Neural cell (in vitro differentiated cells): ENCODE measurements at regions not wholly inside any gene's neighbourhood (a gene's known extent, or its start where the extent isn't known, plus 50 kb on each side); places are given as distances from the start of the nearest gene placed in this dataset.

ENCODE experiments used
- H2AFZ ChIP-seq: fragments of 200-600, 300-800 bp; sonication (generic), shearing (Covaris generic); 2 replicates; pipeline ENCODE4 v1.6.0; 2014; ENCODE audit warnings: low read depth, mild to moderate bottlenecking, antibody characterized with exemption, low read length, moderate library complexity
- H3F3A ChIP-seq: fragments of 200-600 bp; shearing (Covaris generic); 2 replicates; pipeline ENCODE4 v1.6.1; 2016; ENCODE audit warnings: mild to moderate bottlenecking, moderate library complexity, mixed read lengths, antibody characterized with exemption, low read length; ENCODE audit not compliant: insufficient read depth, poor library complexity, severe bottlenecking
- H3K27ac ChIP-seq: fragments of 200-600, 300-800 bp; sonication (generic), shearing (Covaris generic); 2 replicates; pipeline ENCODE4 v1.5.1; 2014; ENCODE audit warnings: mild to moderate bottlenecking, low read length, moderate library complexity
- H3K27me3 ChIP-seq: fragments of 300-800, 200-600 bp; sonication (generic), shearing (Covaris generic); 2 replicates; pipeline ENCODE4 v1.6.0; 2014; ENCODE audit warnings: mild to moderate bottlenecking, low read depth, low read length, moderate library complexity; ENCODE audit not compliant: insufficient read depth
- H3K36me3 ChIP-seq: fragments of 300-800, 200-600 bp; sonication (generic), shearing (Covaris generic); 2 replicates; pipeline ENCODE4 v1.5.1; 2014; ENCODE audit warnings: mild to moderate bottlenecking, antibody characterized with exemption, low read length, moderate library complexity; ENCODE audit not compliant: insufficient read depth
- H3K4me2 ChIP-seq: fragments of 300-800, 200-600 bp; sonication (generic), shearing (Covaris generic); 2 replicates; pipeline ENCODE4 v1.6.0; 2014; ENCODE audit warnings: mild to moderate bottlenecking, low read length
- H3K4me3 ChIP-seq: fragments of 300-800, 200-600 bp; sonication (generic), shearing (Covaris generic); 2 replicates; pipeline ENCODE4 v1.5.1; 2014; ENCODE audit warnings: mild to moderate bottlenecking, low read length, moderate library complexity
- H3K79me2 ChIP-seq: fragments of 200-600 bp; shearing (Covaris generic); replicated peaks from 2 replicates; pipeline ENCODE4 v1.6.0; 2014; ENCODE audit warnings: mild to moderate bottlenecking, low read length, moderate library complexity; ENCODE audit not compliant: insufficient read depth
- H3K9ac ChIP-seq: fragments of 300-800, 200-600 bp; sonication (generic), shearing (Covaris generic); 2 replicates; pipeline ENCODE4 v1.6.1; 2016; ENCODE audit warnings: mild to moderate bottlenecking, low read length, mixed read lengths
- H3K9me2 ChIP-seq: fragments of 200-600 bp; shearing (Covaris generic); 2 replicates; pipeline ENCODE4 v1.6.1; 2016; ENCODE audit warnings: mild to moderate bottlenecking, low read length, mixed read lengths; ENCODE audit not compliant: insufficient read depth
- H3K9me3 ChIP-seq: fragments of 200-600, 300-800 bp; sonication (generic), shearing (Covaris generic); 2 replicates; pipeline ENCODE4 v1.6.1; 2016; ENCODE audit warnings: mild to moderate bottlenecking, mixed run types, low read length, moderate library complexity, mixed read lengths
- H4K20me1 ChIP-seq: fragments of 200-600 bp; shearing (Covaris generic); 2 replicates; pipeline ENCODE4 v1.6.1; 2016; ENCODE audit warnings: mild to moderate bottlenecking, mixed run types; ENCODE audit not compliant: insufficient read depth
- EP300 ChIP-seq: fragments of 450-650 bp; conservative IDR thresholded peaks from 2 replicates; pipeline ENCODE4 v1.6.1; 2014; ENCODE audit warnings: antibody characterized with exemption, mild to moderate bottlenecking, moderate library complexity; ENCODE audit not compliant: poor library complexity, severe bottlenecking
- EZH2 ChIP-seq: fragments of 200-600, 300-800 bp; shearing (Covaris generic), sonication (generic); IDR thresholded peaks from 2 replicates; pipeline ENCODE4 v1.6.1; 2014; ENCODE audit warnings: antibody characterized with exemption, low read length, borderline replicate concordance, mild to moderate bottlenecking; ENCODE audit not compliant: insufficient read depth, poor library complexity, severe bottlenecking
- MXI1 ChIP-seq: fragments of 450-650 bp; conservative IDR thresholded peaks from 2 replicates; pipeline ENCODE4 v1.6.1; 2014; ENCODE audit warnings: antibody characterized with exemption, mild to moderate bottlenecking; ENCODE audit not compliant: poor library complexity, severe bottlenecking
- POLR2AphosphoS5 ChIP-seq: IDR thresholded peaks from 2 replicates; pipeline ENCODE4 v1.6.1; 2012
- RAD21 ChIP-seq: fragments of 450-650 bp; conservative IDR thresholded peaks from 2 replicates; pipeline ENCODE4 v1.6.1; 2014; ENCODE audit warnings: antibody characterized with exemption, mild to moderate bottlenecking, moderate library complexity
- SMC3 ChIP-seq: fragments of 450-650 bp; conservative IDR thresholded peaks from 2 replicates; pipeline ENCODE4 v1.6.1; 2014; ENCODE audit warnings: antibody characterized with exemption, mild to moderate bottlenecking, moderate library complexity; ENCODE audit not compliant: poor library complexity
- TAF1 ChIP-seq: IDR thresholded peaks from 2 replicates; pipeline ENCODE4 v1.6.1; 2012; ENCODE audit warnings: low read depth
- TF ChIP-seq, protein P1 (sequence below): fragments of 450-650 bp; IDR thresholded peaks from 2 replicates; pipeline ENCODE4 v1.5.1; 2014; ENCODE audit warnings: antibody characterized with exemption, mild to moderate bottlenecking, moderate library complexity; ENCODE audit not compliant: poor library complexity, severe bottlenecking
- TF ChIP-seq, protein P2 (sequence below): IDR thresholded peaks from 2 replicates; pipeline ENCODE4 v1.6.1; 2012; ENCODE audit warnings: borderline replicate concordance

DNA sequence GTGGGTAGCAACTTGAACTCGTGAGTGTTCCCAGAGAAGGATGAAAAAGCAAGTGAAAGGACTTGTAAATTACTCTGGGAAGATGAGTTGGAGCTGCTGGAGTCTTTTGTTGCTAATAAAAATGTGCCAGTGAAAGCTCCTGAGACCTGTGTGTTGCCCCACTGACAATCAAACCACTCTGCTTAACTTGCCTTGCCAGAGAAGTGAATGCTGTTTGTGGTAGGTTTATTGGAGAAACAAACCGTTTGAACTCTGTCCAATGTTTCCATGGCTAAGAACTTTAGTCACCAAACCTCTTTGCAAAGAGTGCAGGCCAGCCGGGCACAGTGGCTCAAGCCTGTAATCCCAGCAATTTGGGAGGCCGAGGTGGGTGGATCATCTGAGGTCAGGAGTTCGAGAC, 586.9 kb downstream of the PCDH7 start:
- Histone ChIP-seq H2AFZ (no peak overlapping the region), H3K27ac (no peak overlapping the region), H3K4me2 (no peak overlapping the region), H3K9me2 (no peaks in the 10 kb centered on the region), H3K9ac (no peak overlapping the region), H3K36me3 (no peaks in the 10 kb centered on the region), H3K4me3 (no peak overlapping the region), H3K9me3 (no peaks in the 10 kb centered on the region), H4K20me1 (no peaks in the 10 kb centered on the region), H3K79me2 (no peaks in the 10 kb centered on the region), H3F3A (no peaks in the 10 kb centered on the region), H3K27me3 (no peaks in the 10 kb centered on the region)
- TF ChIP-seq, protein P1, sequence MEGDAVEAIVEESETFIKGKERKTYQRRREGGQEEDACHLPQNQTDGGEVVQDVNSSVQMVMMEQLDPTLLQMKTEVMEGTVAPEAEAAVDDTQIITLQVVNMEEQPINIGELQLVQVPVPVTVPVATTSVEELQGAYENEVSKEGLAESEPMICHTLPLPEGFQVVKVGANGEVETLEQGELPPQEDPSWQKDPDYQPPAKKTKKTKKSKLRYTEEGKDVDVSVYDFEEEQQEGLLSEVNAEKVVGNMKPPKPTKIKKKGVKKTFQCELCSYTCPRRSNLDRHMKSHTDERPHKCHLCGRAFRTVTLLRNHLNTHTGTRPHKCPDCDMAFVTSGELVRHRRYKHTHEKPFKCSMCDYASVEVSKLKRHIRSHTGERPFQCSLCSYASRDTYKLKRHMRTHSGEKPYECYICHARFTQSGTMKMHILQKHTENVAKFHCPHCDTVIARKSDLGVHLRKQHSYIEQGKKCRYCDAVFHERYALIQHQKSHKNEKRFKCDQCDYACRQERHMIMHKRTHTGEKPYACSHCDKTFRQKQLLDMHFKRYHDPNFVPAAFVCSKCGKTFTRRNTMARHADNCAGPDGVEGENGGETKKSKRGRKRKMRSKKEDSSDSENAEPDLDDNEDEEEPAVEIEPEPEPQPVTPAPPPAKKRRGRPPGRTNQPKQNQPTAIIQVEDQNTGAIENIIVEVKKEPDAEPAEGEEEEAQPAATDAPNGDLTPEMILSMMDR = no peak
- no peak for TF ChIP-seq TAF1
- TF ChIP-seq MXI1 = no peak
- no peak for TF ChIP-seq RAD21
- no peak for TF ChIP-seq SMC3
- TF ChIP-seq EZH2 = no peak
- TF ChIP-seq EP300 = no peak
- TF ChIP-seq, protein P2, sequence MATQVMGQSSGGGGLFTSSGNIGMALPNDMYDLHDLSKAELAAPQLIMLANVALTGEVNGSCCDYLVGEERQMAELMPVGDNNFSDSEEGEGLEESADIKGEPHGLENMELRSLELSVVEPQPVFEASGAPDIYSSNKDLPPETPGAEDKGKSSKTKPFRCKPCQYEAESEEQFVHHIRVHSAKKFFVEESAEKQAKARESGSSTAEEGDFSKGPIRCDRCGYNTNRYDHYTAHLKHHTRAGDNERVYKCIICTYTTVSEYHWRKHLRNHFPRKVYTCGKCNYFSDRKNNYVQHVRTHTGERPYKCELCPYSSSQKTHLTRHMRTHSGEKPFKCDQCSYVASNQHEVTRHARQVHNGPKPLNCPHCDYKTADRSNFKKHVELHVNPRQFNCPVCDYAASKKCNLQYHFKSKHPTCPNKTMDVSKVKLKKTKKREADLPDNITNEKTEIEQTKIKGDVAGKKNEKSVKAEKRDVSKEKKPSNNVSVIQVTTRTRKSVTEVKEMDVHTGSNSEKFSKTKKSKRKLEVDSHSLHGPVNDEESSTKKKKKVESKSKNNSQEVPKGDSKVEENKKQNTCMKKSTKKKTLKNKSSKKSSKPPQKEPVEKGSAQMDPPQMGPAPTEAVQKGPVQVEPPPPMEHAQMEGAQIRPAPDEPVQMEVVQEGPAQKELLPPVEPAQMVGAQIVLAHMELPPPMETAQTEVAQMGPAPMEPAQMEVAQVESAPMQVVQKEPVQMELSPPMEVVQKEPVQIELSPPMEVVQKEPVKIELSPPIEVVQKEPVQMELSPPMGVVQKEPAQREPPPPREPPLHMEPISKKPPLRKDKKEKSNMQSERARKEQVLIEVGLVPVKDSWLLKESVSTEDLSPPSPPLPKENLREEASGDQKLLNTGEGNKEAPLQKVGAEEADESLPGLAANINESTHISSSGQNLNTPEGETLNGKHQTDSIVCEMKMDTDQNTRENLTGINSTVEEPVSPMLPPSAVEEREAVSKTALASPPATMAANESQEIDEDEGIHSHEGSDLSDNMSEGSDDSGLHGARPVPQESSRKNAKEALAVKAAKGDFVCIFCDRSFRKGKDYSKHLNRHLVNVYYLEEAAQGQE = no peak
- no peak for TF ChIP-seq POLR2AphosphoS5

DNA sequence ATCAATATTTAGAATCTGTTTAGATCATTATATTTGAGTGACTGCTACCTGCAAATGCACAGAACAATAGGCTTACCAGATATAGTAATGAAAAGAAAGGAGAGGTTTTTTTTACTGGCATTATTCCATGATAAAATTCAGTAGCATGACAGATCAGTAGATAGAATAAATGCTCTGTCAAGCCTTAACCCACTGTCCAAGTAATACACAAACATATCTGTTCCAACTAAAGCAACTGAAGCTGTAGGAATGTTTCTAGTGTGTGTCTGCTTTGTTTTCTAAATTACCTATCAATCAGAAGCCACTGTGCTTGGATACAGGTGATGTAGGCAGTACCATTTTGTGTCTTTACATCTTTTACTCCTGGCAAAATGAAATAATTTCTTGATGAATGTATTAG, 604.6 kb downstream of the PCDH7 start:
- Histone ChIP-seq H3K4me2 (peak overlapping the region; percentile 44), H3K36me3 (no peaks in the 10 kb centered on the region), H3K9me2 (no peaks in the 10 kb centered on the region), H3K9me3 (no peaks in the 10 kb centered on the region), H2AFZ (no peak overlapping the region), H3K4me3 (no peak overlapping the region), H3F3A (no peaks in the 10 kb centered on the region), H3K79me2 (no peaks in the 10 kb centered on the region), H3K27me3 (no peaks in the 10 kb centered on the region), H3K27ac (peak overlapping the region; percentile 29), H3K9ac (no peak overlapping the region), H4K20me1 (no peaks in the 10 kb centered on the region)
- TF ChIP-seq, protein P2 = peak; percentile 66
- TF ChIP-seq TAF1 (no peak), RAD21 (peak; percentile 36), EZH2 (no peak), EP300 (peak; percentile 96), SMC3 (peak; percentile 29), MXI1 (no peak), POLR2AphosphoS5 (peak; percentile 91)
- TF ChIP-seq, protein P1 = no peak
